ENCODE measurements at regions not wholly inside any gene's neighbourhood (a gene's known extent, or its start where the extent isn't known, plus 50 kb on each side); places are given as distances from the start of the nearest gene placed in this dataset.

- TF ChIP-seq, protein P1, sequence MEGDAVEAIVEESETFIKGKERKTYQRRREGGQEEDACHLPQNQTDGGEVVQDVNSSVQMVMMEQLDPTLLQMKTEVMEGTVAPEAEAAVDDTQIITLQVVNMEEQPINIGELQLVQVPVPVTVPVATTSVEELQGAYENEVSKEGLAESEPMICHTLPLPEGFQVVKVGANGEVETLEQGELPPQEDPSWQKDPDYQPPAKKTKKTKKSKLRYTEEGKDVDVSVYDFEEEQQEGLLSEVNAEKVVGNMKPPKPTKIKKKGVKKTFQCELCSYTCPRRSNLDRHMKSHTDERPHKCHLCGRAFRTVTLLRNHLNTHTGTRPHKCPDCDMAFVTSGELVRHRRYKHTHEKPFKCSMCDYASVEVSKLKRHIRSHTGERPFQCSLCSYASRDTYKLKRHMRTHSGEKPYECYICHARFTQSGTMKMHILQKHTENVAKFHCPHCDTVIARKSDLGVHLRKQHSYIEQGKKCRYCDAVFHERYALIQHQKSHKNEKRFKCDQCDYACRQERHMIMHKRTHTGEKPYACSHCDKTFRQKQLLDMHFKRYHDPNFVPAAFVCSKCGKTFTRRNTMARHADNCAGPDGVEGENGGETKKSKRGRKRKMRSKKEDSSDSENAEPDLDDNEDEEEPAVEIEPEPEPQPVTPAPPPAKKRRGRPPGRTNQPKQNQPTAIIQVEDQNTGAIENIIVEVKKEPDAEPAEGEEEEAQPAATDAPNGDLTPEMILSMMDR (conservative IDR thresholded peaks at IDR 0.05 in 1 of 2, IDR thresholded peaks at IDR 0.05 in 1 of 2; ENCODE audit: extremely low read depth in 1 of 2, insufficient read depth in 1 of 2, low read depth in 1 of 2, low read length in 2 of 2): no peak
- TF ChIP-seq EZH2 (IDR thresholded peaks at IDR 0.05; ENCODE audit: borderline replicate concordance, low read length): no peak
Observed at GRCh38 chr6:169016758-169017157, 236.9 kb downstream of the THBS2 start.

All from mammary epithelial cell (primary cell).